HUDEP-2 (cell line): ENCODE measurements at regions not wholly inside any gene's neighbourhood (a gene's known extent, or its start where the extent isn't known, plus 50 kb on each side); places are given as distances from the start of the nearest gene placed in this dataset.
"Not testable (repeated sequence)": the region's sequence is repeated elsewhere in the genome, so short reads cannot be mapped to it uniquely, and the experiment has no call there.

ENCODE experiments used
- DNase-seq, 76 experiments: peaks; one replicate each; lab custom pipeline; 2025; ENCODE audit not compliant: unreplicated experiment in 76 of 76; lab: John Stamatoyannopoulos, UW

DNA sequence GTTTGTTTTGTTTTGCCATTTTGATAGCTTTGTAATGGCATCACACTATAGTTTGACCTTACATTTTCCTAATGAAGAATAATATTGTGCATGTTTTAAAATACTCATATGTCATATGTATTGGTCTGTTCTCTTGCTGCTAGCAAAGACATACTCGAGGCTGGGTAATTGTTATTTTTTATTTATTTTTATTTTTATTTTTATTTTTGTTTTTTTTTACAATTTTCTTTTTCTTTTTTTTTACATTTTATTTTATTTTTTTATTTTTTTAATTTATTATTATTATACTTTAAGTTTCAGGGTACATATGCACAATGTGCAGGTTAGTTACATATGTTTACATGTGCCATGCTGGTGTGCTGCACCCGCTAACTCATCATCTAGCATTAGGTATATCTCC is 104.6 kb upstream of the GRID2 start:
- no peak for DNase-seq

DNA sequence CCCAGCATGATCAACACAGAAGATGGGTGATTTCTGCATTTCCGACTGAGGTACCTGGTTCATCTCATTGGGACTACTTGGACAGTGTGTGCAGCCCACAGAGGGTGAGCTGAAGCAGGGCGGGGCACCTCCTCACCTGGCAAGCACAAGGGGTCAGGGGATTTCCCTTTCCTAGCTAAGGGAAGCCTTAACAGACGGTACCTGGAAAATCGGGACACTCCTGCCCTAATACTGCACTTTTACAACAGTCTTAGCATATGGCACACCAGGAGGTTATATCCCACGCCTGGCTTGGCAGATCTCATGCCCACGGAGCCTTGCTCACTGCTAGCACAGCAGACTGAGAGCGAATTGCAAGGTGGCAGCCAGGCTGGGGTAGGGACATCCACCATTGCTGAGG is 92.9 kb upstream of the GRID2 start:
- no peak for DNase-seq

DNA sequence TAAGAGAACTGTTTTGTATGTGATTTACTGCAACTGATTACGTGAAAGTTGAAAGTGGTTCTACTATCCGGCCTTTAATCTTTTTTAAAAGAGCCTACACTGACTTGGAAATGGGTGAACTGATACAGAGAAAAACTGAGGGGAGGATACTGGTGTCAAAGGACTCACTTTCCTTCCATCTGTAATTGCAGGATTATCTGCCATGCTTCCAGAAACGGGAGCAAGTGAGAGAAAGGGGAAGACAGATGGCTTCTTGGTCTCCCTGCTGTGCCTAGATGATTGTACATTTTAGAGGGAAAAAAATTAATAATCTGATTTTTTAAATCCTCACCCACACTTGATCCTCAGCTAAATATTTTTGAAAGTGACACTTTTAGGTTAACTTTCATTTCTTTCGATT is 88.3 kb upstream of the GRID2 start:
- DNase-seq: no peak

DNA sequence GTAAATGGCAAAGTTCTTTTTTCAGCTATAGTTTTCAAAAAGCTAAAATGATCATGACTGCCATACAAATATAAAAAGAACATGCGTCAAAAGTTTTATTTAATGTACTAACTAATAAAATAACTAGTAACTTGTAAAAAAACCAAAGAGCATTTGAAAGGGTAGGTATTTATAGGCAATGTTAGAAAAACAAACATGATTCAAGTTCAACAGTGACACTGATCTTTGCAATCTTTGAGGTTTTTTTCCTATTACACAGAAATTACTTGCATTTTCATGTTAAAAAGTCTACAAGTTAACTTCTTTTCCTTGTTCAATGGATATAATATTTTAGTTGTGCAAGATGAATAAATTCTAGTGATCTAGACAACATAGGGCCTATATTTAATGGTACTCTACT is 72.3 kb upstream of the GRID2 start:
- no peak for DNase-seq

DNA sequence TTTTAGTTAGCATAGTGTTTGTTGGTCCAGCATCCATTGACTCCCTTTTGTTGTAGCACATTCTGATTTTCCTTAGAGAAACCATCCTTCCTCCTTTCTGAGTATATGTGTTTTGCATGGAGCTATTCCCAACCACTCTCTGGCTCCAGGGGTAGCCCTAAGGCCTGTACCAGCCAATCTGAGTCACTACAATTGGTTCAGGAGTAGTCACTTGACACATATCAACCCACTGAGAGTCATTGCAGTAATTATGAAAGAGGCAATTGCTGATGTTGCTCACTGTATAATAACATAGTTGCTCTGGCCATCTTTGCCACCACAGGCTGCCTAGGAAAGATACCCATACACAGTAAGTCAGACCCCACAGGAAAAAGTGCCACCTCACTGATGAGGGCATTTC is 71.2 kb upstream of the GRID2 start:
- no peak for DNase-seq

DNA sequence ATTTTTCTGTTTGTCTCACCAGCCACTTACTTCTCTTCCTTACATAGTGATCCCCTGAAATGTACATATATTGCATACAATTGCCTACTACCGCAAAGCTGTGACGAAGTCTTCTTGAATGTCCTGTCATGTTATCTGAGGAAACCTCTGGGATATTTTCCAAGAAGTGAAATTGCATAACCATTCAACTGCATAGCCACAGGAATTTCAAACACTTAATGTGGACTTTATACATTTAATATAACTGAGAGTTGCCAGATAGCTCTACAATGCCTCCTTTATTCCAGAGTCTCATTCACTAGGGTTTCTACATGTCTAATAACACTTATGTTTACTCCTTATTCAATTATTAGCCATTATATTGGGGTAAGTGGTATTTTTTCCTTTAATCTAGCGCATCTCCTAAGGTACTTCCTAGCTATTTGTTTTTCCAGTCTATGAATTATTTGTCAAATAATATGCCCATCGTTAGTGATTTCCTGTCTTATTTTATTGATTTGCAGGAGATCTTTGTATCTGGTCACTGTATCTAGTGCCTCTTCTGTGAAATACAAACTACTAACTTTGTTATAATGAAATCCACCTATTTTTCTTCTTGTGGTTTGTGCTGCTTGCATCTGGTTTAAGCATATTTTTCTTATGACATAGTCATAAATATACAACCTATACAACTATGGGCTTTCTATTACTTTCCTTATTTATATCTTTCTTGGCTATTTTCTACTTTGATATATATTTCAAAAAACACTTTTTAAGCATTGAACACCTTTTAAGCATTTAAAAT is 69.2 kb upstream of the GRID2 start:
- no peak for DNase-seq

DNA sequence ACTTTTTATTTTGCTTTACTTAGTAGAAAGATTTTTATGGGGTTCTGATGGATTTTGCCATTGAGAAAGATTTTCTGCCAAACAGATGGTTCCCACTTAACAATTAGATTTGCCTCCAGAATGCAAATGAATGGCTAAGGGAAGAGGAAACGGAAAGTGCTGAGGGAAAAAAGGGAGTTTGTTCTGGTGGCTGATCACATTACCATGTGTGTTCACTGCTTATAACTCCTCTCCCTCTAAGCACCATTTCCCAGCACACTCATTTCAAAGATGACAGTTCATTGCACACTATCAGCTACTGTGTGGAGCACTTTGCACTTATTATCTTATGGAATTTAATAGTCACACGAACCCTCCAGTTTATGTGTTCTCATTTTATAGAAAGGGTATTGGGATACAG is 68.0 kb upstream of the GRID2 start:
- DNase-seq: no peak

DNA sequence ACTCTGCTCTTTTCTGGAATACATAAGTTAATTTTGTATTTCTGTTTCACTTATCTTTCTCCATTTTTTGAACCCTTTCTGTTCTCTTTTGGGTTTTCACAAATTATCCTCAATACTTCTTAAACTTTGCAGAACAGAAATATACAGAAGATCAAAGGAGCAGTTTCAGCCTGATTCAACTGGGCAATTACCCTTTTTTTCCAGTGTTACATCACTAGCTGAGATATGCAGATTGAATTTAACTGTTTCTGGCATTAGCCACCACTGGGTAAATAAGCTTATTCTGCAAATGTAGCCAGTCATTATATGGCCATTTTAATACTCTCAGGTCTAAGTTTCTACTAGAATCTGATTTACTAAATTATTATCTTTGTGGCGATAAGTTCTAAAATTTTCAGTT is 66.9 kb upstream of the GRID2 start:
- DNase-seq: no peak

DNA sequence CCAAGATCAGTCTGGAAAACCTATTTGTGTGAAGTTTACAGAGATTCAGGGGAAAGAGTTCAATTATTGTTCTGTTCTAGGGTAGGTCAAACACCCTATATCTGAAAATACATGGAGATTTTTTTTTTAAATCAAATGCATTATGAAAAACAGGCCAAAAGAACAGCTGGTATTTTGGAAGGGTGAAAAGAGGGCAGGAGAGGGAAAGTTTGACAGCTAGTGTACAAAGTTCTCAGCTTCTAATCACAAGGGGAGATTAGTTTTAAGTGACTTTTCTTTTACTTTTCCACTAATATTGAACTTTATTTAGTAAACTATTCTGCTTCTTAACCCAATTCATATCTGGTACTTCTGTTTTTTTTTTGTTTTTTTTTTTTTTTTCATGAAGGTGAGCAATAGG is 66.2 kb upstream of the GRID2 start:
- DNase-seq: no peak

DNA sequence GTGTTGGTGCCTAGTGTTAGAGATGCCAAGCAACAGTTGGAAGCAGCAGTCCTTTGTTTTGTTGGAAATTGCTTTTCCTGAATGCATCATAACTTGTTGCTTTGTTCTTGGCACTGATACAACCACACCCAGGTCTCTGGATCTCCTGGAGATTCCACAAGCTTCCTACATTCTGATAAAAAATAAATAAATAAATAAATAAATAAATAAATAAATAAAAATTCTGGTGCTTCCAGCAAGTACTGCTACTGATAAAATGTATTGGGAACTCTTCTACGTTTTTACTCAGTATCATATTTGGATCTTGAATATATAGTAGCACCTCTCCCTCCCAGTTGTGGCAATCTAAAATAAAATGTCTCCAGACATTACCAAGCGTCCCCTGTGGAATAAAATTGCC is 62.7 kb upstream of the GRID2 start:
- DNase-seq: no peak

DNA sequence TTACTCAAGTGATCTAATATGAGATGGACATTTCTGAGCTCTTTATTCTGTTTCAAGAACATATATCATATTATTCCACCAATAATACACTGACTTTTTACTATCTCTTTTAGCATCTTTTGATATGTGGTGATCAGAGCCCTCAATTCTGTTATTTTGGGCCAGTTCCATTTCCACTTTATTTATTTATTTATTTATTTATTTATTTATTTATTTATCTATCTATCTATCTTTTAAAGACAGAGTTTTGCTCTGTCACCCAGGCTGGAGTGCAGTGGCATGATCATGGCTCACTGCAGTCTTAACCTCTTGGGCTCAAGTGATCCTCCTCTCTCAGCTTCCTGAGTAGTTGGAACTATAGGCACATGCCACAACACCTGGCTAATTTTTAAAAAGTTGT is 57.4 kb upstream of the GRID2 start:
- no peak for DNase-seq

DNA sequence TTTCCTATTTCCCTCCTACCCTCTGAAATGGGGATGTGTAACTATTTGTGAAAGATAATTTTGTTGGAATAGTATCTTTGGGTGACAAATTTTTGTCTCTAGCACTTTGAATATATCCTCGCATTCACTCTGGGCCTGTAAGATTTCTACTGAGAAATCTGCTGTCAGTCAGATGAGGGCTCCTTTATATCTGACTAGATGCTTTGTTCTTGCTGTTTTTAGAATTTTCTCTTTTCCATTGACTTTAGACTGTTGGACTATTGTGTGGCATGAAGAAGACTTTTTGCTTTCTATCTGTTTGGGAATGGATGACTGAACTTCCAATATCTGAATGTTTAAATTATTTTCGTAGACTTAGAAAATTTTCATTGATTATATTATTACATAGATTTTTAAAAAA is 54.2 kb upstream of the GRID2 start:
- DNase-seq: no peak

DNA sequence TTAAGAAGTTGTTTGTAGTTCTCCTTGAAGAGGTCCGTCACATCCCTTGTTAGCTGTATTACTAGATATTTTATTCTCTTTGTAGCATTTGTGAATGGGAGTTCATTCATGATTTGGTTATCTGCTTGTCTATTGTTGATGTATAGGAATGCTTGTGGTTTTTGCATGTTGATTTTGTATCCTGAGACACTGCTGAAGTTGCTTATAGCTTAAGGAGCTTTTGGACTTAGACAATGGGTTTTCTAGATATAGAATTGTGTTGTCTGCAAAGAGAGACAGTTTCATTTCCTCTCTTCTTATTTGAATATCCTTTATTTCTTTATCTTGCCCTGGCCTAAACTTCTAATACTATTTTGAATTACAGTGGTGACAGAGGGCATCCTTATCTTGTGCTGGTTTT is 52.1 kb upstream of the GRID2 start:
- DNase-seq: no peak

DNA sequence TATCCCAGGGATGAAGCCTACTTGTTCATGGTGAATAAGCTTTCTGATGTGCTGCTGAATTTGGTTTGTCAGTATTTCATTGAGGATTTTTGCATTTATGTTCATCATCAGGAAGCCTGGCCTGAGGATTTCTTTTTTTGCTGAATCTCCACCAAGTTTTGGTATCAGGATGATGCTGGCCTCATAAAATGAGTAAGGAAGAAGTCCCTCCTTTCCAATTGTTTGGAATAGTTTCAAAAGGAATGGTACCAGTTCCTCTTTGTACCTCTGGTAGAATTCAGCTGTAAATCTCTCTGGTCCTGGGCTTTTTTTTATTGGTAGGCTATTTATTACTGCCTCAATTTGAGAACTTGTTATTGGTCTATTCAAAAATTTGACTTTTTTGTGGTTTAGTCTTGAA is 51.4 kb upstream of the GRID2 start:
- not testable (repeated sequence) for DNase-seq

DNA sequence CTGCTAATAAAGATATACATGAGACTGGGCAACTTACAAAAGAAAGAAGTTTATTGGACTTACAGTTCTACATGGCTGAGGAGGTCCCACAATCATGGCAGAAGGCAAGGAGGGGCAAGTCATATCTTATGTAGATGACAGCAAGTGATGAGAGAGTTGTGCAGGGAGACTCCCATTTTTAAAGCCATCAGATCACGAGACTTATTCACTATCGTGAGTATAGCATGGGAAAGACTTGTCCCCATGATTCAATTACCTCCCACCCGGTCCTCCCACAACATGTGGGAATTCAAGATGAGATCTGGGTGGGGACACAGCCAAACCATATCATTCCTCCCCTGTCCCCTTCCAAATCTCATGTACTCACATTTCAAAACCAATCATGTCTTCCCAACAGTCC is 50.9 kb upstream of the GRID2 start:
- DNase-seq: no peak

DNA sequence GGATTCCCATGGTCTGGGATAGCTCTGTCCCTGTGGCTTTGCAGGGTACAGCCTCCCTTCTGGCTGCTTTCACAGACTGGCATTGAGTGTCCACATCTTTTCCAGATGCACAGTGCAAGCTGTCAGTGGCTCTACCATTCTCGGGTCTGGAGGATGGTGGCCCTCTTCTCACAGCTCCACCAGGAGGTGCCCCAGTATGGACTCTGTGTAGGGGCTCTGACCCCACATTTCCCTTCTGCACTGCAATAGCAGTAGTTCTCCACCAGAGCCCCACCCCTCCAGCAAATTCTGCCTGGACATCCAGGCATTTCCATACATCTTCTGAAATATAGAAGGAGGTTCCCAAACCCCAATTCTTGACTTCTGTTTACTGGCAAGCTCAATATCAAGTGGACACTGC is 50.2 kb upstream of the GRID2 start:
- no peak for DNase-seq
